Kidney (tissue), 13 donors: ENCODE measurements at regions not wholly inside any gene's neighbourhood (a gene's known extent, or its start where the extent isn't known, plus 50 kb on each side); places are given as distances from the start of the nearest gene placed in this dataset.
A peak's percentile ranks its signal among the peaks of the same experiment; 100 is the strongest.

ENCODE experiments used
- DNase-seq, 5 donors: peaks; one replicate each; pipeline ENCODE4 v3.0.0-alpha.2; 2013 to 2020
- FAIRE-seq: peaks from 2 replicates; lab custom pipeline; 2012; peaks lifted over from hg19 to GRCh38; lab: Jason Lieb, UNC
- H3K27ac ChIP-seq, 2 donors: one replicate each; pipeline ENCODE4 v1.7.0; 2013; ENCODE audit warnings: low read depth in 2 of 2, low read length in 2 of 2, inconsistent platforms in 1 of 2
- H3K27me3 ChIP-seq: one replicate; pipeline ENCODE4 v1.7.1; 2013; ENCODE audit warnings: low read length, inconsistent platforms; ENCODE audit not compliant: control insufficient read depth, insufficient read depth
- H3K36me3 ChIP-seq, 3 donors: one replicate each; pipeline versions ENCODE4 v1.7.0 to v1.7.1; 2013; ENCODE audit warnings: low read length in 3 of 3, control low read depth in 1 of 3, inconsistent platforms in 1 of 3; ENCODE audit not compliant: insufficient read depth in 3 of 3, control insufficient read depth in 2 of 3
- H3K4me1 ChIP-seq, 3 donors: one replicate each; pipeline versions ENCODE4 v1.7.0 to v1.7.1; 2013; ENCODE audit warnings: low read length in 3 of 3, inconsistent platforms in 1 of 3, low read depth in 1 of 3; ENCODE audit not compliant: control insufficient read depth in 2 of 3, insufficient read depth in 2 of 3
- H3K4me3 ChIP-seq, 3 donors: one replicate each; pipeline versions ENCODE4 v1.7.0 to v1.8.1; 2013; ENCODE audit warnings: low read length in 3 of 3, control low read depth in 1 of 3, inconsistent platforms in 1 of 3
- H3K9ac ChIP-seq, 3 donors: one replicate each; pipeline versions ENCODE4 v1.7.0 to v1.7.1; 2013; ENCODE audit warnings: low read length in 3 of 3, control low read depth in 1 of 3, inconsistent platforms in 1 of 3
- H3K9me3 ChIP-seq, 3 donors: one replicate each; pipeline versions ENCODE4 v1.7.0 to v1.7.1; 2013; ENCODE audit warnings: low read length in 3 of 3, control low read depth in 1 of 3, inconsistent platforms in 1 of 3; ENCODE audit not compliant: control insufficient read depth in 2 of 3, insufficient read depth in 1 of 3
- CTCF ChIP-seq: IDR thresholded peaks from 3 replicates; pipeline ENCODE4 v1.5.1; 2012; ENCODE audit warnings: mild to moderate bottlenecking, moderate library complexity, borderline replicate concordance; ENCODE audit not compliant: insufficient read depth; ENCODE audit errors: extremely low read depth
- intact Hi-C: fragments of 100-400 bp; cut with DNase I; formaldehyde crosslinking; loops from one replicate; pipeline ENCODE4 v1.11.1; 2022
- donor health status: control.
- donor health status: control.
- donor health status: control.
- donor health status: control.
- donor health status: control.
- donor health status: DM: yes; HTN: yes; CAD: no.
- donor health status: Normal renal cell carcinoma (clear cell type).

GRCh38 chr16:9687737-9688319 is 494.4 kb downstream of the GRIN2A start:
- no peak overlapping the region for H3K27ac ChIP-seq
- peaks cover 0 to 3% (median 0%) of the 10 kb centered on the region in 3 donors for H3K9me3 ChIP-seq
- FAIRE-seq (no peak), DNase-seq (peak in 1 of 5 donors; percentile 27)
- no peak overlapping the region for H3K9ac ChIP-seq
- no peak for TF ChIP-seq CTCF
- H3K4me1 ChIP-seq = no peaks in the 10 kb centered on the region
- H3K4me3 ChIP-seq = no peak overlapping the region
- H3K36me3 ChIP-seq = no peaks in the 10 kb centered on the region
- intact Hi-C loops = no loop called here
- H3K27me3 ChIP-seq = no peaks in the 10 kb centered on the region

GRCh38 chr16:9689597-9689996 is 492.6 kb downstream of the GRIN2A start:
- no peak overlapping the region for H3K9ac ChIP-seq
- no peaks in the 10 kb centered on the region for H3K4me1 ChIP-seq
- intact Hi-C loops = no loop called here
- no peaks in the 10 kb centered on the region for H3K36me3 ChIP-seq
- no peaks in the 10 kb centered on the region for H3K9me3 ChIP-seq
- no peaks in the 10 kb centered on the region for H3K27me3 ChIP-seq
- no peak for DNase-seq
- no peak overlapping the region for H3K27ac ChIP-seq
- H3K4me3 ChIP-seq = no peak overlapping the region
- TF ChIP-seq CTCF = no peak
- FAIRE-seq = no peak

- H3K36me3 ChIP-seq = no peaks in the 10 kb centered on the region
- no peaks in the 10 kb centered on the region for H3K4me1 ChIP-seq
- no peaks in the 10 kb centered on the region for H3K27me3 ChIP-seq
- no peak for TF ChIP-seq CTCF
- no peak overlapping the region for H3K27ac ChIP-seq
- no peak overlapping the region for H3K4me3 ChIP-seq
- H3K9me3 ChIP-seq = no peaks in the 10 kb centered on the region
- DNase-seq = no peak
- intact Hi-C loops = no loop called here
- no peak for FAIRE-seq
- H3K9ac ChIP-seq = no peak overlapping the region
These were observed 487.1 kb downstream of the GRIN2A start for GRCh38 chr16:9695152-9695551.
